GM18498 (cell line): ENCODE measurements at regions not wholly inside any gene's neighbourhood (a gene's known extent, or its start where the extent isn't known, plus 50 kb on each side); places are given as distances from the start of the nearest gene placed in this dataset.
"Not testable (repeated sequence)": the region's sequence is repeated elsewhere in the genome, so short reads cannot be mapped to it uniquely, and the experiment has no call there.

Experiments used
- ATAC-seq: cut with Tn5 transposase; IDR thresholded peaks from one replicate; pipeline ENCODE4 v1.9.1; 2021; ENCODE audit warnings: mild to moderate bottlenecking, moderate library complexity; ENCODE audit not compliant: unreplicated experiment

DNA sequence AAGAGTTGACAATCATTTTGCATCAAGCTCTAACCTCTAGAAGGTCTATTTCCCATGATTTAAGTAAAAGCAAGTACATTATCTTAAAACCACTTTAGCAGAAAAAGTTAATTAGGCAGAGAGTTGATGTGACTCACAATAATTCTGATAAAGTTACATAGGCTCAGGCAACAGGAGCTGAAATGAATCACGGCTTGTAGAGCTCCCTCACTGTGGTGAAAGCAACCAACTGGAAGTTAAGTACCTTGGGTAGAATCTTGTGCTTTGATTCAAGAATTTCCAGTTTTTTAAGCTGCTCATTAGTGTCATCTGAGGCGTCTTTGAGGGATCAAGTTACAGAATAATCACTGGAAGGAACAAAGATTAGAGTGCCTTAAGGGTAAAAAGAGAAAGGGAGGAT lies 68.9 kb upstream of the NFE2L3 start:
- ATAC-seq: no peak

DNA sequence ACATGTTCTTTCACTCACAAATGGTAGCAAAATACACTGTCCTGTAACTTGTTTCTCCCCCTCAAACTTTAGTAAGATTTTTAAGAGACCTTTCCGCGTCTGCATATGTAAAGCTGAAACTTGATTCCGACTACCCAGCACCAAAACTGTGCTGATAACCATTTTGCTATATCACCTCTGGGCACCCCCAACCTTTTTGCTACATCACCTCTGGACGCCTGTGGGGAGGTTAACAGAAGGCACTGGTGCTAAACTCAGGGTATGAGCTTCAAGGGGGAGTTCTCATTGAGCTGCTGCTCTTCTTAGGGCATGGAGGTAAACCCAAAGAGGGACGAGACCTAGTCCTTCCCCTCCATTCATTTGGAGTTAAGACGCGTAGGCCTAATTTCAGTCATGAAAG lies 67.6 kb upstream of the NFE2L3 start:
- no peak for ATAC-seq

DNA sequence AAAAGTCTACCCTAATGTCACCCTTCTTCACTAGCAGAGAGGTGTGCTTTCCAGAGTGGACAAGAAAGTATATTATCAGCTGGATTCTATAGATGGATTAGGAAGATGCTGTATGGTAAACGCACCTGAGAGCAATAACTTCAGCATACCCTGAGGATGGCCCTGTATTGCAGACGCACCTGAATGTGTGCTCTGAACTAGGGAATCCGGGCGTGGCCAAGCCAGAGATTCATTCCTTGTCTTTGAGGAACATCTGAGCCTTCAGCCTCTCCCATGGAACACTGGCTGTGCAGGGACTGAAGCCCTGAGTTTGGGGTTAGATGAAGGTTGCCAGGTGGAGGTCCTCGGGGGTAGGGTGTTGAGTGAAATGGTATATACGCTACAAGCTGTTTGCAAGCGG lies 66.2 kb upstream of the NFE2L3 start:
- no peak for ATAC-seq

DNA sequence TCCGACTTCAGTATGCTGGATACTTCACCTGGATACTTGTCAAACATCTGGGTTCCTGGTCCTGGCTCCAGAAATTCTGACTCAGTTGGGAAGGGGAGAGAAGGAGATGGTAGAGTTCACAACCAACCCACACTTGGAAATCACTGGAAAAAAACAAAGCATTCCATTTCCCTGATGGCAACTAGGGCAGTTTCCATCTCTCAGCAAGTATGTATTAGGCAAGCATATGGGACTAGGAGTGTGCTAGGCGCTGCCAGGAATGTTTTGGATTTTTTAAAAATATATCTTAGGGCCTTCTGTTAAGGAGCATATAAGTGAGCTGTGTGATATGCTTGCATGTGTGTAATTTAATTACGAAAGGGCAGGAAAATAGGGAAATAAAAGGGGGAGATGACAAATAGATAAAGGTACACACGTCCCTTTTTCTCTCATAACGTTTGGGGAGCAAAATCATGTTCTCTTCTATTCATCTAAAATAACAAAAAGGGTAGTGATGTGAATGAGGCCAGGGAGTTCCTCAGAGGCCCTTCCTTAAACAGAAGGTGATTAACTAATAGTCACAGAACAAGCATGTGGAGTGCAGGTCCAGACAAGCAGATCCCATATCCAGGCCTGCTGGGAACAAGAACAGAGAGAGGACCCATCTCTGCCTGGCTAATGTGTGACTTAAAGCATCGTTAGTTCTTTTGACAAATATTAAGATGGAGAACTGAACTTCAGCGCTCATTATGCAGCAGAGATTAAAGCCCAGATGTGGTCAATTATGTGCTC lies 64.5 kb upstream of the NFE2L3 start:
- no peak for ATAC-seq

DNA sequence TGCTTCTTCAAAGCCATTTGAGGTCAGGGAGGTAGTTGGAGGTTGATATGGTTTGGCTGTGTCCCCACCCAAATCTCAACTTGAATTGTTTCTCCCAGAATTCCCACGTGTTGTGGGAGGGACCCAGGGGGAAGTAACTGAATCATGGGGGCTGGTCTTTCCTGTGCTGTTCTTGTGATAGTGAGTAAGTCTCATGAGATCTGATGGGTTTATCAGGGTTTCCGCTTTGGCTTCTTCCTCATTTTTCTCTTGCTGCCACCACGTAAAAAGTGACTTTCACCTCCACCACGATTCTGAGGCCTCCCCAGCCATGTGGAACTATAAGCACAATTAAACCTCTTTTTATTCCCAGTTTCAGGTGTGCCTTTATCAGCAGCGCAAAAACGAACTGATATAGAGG lies 62.5 kb upstream of the NFE2L3 start:
- ATAC-seq: not testable (repeated sequence)

DNA sequence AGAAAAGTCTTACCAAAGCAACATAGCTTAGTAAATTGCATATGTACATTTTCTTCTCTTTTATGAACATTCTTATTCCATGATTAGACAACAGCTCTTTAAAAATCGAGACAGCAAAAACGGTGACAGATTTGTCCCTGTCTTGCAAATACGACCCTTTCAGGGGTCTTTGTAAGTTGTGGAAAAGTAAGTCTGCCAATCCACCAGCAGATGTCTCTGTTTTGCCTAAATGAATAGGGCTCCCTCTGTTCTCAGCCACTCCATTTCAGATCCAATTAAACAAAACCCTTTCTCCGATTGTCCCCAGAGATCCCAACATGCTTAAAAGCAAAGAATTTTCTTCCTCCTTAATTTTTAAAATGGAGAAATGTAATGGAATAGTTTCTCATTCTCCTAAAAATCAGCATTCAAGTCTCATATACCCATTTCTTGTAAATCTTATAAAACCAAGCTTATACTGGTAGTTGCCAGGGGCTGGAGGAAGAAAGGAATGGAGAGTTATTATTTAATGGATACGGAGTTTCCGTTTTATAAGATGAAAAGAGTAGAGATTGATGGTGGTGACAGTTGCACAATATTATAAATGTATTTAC lies 61.0 kb upstream of the NFE2L3 start:
- ATAC-seq: no peak

DNA sequence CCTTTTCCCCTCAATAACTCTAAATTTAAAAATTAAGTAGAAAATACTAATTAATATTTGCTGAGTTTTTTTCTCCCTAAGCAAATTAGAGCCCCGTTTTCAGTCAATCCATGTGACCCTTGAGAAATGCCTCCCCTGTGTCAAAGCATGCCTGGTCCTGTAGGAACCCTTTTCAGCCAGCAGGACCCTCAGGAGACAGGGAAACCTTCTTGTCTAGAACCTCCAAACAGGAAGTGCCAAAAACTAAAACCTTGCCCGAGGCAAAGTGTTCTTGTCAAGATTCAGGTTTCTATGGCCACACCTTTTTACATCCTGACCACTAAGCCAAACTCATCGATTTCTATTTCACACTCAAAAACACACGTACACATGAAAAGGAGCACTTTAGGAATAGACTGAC lies 60.1 kb upstream of the NFE2L3 start:
- no peak for ATAC-seq

DNA sequence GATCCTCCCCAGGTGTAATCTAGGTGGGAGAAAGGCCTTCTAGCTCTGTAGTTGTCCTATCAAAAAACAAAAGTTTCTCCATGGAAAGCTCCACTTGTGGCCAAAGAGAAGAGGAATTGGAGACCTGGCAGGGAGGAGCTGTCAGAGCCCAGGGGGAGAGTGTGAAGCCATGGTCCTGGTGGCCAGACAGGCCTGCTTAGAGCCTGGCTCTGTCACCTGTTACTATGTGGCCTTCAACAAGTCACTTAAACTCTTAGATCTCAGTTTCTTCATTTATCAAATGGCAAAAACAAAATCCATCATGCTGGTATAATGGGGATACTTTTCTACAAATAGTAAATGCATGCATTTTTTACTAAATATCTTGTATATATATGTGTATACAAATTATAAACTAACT lies 59.0 kb upstream of the NFE2L3 start:
- ATAC-seq: no peak

DNA sequence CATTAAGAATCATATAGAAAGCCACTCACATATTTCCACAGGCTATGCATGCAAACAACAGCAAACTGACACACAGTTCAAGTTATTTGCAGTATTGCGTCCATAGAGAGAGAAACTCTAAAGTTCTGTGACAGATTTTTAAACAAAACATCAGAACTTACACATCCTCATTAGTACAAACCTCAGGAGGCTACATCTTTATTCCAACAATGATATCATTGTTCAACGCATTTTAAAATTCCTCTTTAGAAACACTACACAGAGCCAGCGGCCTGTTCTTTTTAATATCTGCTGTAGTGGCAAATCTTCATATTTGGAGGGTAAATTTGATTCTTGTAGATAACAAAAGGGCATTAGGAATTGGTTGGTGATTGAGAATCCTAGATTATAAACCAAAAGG lies 55.9 kb upstream of the NFE2L3 start:
- ATAC-seq: no peak

DNA sequence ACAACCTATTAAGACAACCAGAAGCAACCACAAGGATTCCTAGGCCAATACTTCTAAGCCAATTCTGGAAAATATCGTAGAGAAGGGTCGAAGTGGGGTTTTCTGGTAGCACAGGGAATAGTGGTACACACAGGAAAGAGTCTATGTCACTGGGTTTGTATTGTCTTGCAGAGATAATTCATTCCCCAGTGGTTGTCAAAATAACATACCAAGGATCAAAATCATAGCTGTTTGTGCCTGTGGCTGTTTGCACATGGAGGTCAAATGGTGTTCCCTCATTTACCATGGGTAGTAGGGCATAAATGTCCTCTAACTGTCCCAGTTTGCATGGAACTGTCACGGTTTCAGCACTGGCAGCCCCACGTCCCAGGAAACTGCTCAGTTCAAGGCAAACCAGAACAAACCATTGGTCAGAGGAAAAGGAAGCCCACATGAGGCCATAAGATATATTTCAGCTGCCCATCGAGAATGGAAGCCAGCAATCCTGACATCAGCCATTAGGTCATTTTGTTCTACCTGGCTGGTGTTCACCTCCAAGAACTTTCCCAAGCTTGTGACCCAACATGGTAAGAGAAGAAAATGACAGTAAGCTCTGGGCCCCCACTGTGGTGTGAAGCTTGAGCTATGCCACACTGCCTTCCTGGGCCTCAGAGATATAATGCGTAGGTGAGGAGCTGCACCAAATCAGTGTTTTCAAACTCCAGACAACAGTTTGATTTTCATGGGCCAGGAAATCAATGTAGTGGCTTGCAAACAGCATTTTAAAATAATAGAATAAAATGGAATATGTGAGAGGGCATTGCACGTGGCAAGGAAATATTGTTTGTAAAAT lies 53.9 kb upstream of the NFE2L3 start:
- ATAC-seq: no peak

GRCh38 chr7:26099236-26099635 lies 52.8 kb upstream of the NFE2L3 start:
- no peak for ATAC-seq

- no peak for ATAC-seq
Measured at GRCh38 chr7:26100406-26101339, 51.3 kb upstream of the NFE2L3 start.

- ATAC-seq: no peak
Measured at GRCh38 chr7:26101361-26102151, 50.4 kb upstream of the NFE2L3 start.

GRCh38 chr7:26102176-26102575 lies 49.8 kb upstream of the NFE2L3 start:
- no peak for ATAC-seq
